Adrenal gland (tissue), 5 donors: ENCODE measurements at regions not wholly inside any gene's neighbourhood (a gene's known extent, or its start where the extent isn't known, plus 50 kb on each side); places are given as distances from the start of the nearest gene placed in this dataset.

Experiments used
- POLR2A ChIP-seq, 2 donors: fragments of 450-650 bp; IDR thresholded peaks; one replicate each; pipeline ENCODE4 v1.6.1; 2017; ENCODE audit warnings: antibody characterized with exemption in 2 of 2, mild to moderate bottlenecking in 2 of 2, moderate library complexity in 1 of 2
- TF ChIP-seq, protein P1 (sequence below), 6 experiments: fragments of 450-650 bp in 4 of 6; fragments of 200-600 bp in 2 of 6; sonication (generic) in 1 of 6; IDR thresholded peaks; 1 replicate in 5 of 6; 2 replicates in 1 of 6; pipeline versions ENCODE4 v1.5.1 to v1.8.0; 2016 to 2021; ENCODE audit warnings: antibody characterized with exemption in 6 of 6, mild to moderate bottlenecking in 2 of 6, moderate library complexity in 1 of 6
- donor health status: DM: no; HTN: no; CAD: no.

DNA sequence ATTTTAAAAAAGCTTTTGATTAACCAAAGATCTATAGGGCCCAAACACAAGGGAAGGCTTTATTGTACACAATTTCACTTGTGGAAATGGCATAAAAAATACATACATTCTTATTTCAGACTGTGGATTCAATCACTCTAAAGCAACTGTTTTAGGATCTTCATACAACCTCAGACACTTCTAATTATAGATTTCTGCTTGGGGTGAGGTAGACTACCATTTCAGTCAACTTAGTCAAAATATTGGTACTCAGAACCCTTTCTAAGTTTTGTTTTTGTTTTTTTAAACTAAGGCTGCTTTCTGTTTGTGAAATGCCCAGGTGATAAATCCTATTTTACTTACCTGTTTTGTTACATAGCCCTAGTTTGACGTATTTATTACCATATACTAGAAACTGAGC is 284.5 kb upstream of the RASA1 start:
- TF ChIP-seq, protein P1, sequence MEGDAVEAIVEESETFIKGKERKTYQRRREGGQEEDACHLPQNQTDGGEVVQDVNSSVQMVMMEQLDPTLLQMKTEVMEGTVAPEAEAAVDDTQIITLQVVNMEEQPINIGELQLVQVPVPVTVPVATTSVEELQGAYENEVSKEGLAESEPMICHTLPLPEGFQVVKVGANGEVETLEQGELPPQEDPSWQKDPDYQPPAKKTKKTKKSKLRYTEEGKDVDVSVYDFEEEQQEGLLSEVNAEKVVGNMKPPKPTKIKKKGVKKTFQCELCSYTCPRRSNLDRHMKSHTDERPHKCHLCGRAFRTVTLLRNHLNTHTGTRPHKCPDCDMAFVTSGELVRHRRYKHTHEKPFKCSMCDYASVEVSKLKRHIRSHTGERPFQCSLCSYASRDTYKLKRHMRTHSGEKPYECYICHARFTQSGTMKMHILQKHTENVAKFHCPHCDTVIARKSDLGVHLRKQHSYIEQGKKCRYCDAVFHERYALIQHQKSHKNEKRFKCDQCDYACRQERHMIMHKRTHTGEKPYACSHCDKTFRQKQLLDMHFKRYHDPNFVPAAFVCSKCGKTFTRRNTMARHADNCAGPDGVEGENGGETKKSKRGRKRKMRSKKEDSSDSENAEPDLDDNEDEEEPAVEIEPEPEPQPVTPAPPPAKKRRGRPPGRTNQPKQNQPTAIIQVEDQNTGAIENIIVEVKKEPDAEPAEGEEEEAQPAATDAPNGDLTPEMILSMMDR (IDR thresholded peaks at IDR 0.05): no peak
- no peak for TF ChIP-seq POLR2A (IDR thresholded peaks at IDR 0.05)
